ENCODE measurements at regions not wholly inside any gene's neighbourhood (a gene's known extent, or its start where the extent isn't known, plus 50 kb on each side); places are given as distances from the start of the nearest gene placed in this dataset.

DNA sequence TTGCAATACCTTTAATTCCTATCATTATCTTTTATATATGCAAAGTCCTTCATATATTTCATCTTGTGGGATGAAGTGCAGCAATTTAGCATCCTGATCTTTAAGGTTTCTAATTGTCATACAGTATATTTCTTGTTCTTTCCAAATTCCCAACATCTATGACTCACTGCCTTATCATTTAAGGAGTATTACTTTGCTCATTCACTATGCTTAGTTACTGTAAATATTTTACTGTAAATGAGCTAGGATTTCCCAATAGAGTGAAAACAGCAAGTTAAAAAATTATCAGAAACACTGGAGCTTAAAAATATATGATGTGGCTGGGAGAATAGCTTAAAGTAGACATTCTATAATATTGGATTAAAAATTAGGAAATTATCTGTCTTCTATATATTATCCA, 69.9 kb downstream of the SLITRK6 start:
- TF ChIP-seq, protein P1, sequence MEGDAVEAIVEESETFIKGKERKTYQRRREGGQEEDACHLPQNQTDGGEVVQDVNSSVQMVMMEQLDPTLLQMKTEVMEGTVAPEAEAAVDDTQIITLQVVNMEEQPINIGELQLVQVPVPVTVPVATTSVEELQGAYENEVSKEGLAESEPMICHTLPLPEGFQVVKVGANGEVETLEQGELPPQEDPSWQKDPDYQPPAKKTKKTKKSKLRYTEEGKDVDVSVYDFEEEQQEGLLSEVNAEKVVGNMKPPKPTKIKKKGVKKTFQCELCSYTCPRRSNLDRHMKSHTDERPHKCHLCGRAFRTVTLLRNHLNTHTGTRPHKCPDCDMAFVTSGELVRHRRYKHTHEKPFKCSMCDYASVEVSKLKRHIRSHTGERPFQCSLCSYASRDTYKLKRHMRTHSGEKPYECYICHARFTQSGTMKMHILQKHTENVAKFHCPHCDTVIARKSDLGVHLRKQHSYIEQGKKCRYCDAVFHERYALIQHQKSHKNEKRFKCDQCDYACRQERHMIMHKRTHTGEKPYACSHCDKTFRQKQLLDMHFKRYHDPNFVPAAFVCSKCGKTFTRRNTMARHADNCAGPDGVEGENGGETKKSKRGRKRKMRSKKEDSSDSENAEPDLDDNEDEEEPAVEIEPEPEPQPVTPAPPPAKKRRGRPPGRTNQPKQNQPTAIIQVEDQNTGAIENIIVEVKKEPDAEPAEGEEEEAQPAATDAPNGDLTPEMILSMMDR (IDR thresholded peaks at IDR 0.05): no peak
- no peak for TF ChIP-seq POLR2A (IDR thresholded peaks at IDR 0.05)

Measured in adrenal gland (tissue), 5 donors.